ENCODE measurements at regions not wholly inside any gene's neighbourhood (a gene's known extent, or its start where the extent isn't known, plus 50 kb on each side); places are given as distances from the start of the nearest gene placed in this dataset.

GRCh38 chr2:199128476-199129229 is 329.1 kb downstream of the SATB2 start:
- H3K9me3 Mint-ChIP-seq (ENCODE audit: low read depth) = no peaks in the 10 kb centered on the region
- H3K4me3 Mint-ChIP-seq (ENCODE audit: unreplicated experiment) = no peak overlapping the region
- peaks cover 2% of the 10 kb centered on the region for H3K27me3 Mint-ChIP-seq (ENCODE audit: low read depth)
- no peaks in the 10 kb centered on the region for H3K4me1 Mint-ChIP-seq (ENCODE audit: low read depth)
- TF ChIP-seq, protein P1, sequence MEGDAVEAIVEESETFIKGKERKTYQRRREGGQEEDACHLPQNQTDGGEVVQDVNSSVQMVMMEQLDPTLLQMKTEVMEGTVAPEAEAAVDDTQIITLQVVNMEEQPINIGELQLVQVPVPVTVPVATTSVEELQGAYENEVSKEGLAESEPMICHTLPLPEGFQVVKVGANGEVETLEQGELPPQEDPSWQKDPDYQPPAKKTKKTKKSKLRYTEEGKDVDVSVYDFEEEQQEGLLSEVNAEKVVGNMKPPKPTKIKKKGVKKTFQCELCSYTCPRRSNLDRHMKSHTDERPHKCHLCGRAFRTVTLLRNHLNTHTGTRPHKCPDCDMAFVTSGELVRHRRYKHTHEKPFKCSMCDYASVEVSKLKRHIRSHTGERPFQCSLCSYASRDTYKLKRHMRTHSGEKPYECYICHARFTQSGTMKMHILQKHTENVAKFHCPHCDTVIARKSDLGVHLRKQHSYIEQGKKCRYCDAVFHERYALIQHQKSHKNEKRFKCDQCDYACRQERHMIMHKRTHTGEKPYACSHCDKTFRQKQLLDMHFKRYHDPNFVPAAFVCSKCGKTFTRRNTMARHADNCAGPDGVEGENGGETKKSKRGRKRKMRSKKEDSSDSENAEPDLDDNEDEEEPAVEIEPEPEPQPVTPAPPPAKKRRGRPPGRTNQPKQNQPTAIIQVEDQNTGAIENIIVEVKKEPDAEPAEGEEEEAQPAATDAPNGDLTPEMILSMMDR (IDR thresholded peaks at IDR 0.05) = no peak
- no peak overlapping the region for H3K27ac Mint-ChIP-seq (ENCODE audit: unreplicated experiment)
- no peaks in the 10 kb centered on the region for H3K36me3 Mint-ChIP-seq (ENCODE audit: low read depth)
- DNase-seq (ENCODE audit: low spot score) = no peak

- no peak overlapping the region for H3K27ac Mint-ChIP-seq (ENCODE audit: unreplicated experiment)
- no peak overlapping the region for H3K4me3 Mint-ChIP-seq (ENCODE audit: unreplicated experiment)
- H3K9me3 Mint-ChIP-seq (ENCODE audit: low read depth) = no peaks in the 10 kb centered on the region
- no peak for DNase-seq (ENCODE audit: low spot score)
- TF ChIP-seq, protein P1 (IDR thresholded peaks at IDR 0.05) = no peak
- H3K36me3 Mint-ChIP-seq (ENCODE audit: low read depth) = no peaks in the 10 kb centered on the region
- no peaks in the 10 kb centered on the region for H3K4me1 Mint-ChIP-seq (ENCODE audit: low read depth)
- H3K27me3 Mint-ChIP-seq (ENCODE audit: low read depth) = peaks cover 13% of the 10 kb centered on the region
Observed at GRCh38 chr2:199119796-199120195, 337.9 kb downstream of the SATB2 start.

DNA sequence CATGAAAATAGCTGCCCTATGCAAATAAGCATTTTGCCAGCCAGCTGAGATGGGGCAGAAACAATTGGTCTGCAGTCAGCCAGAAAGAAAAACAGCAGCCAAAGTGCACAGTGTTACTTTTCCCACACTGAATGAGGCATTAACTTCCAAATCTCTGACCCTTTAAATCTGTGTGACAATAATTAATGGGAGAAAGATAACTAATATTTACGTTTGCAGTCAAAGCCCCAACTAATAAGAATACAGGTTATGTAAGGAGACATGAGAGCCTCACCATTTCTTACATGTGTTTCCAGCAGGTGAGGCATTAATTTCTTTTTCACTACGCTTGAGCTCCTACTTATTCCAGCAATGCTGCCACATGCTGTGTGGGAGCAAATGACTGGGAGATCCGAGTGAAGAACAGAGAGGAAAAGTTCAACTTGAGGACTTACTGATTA is 339.0 kb downstream of the SATB2 start:
- Mint-ChIP-seq H3K4me3 (ENCODE audit: unreplicated experiment) (no peak overlapping the region), H3K9me3 (ENCODE audit: low read depth) (no peaks in the 10 kb centered on the region), H3K27ac (ENCODE audit: unreplicated experiment) (no peak overlapping the region), H3K27me3 (ENCODE audit: low read depth) (peaks cover 13% of the 10 kb centered on the region), H3K36me3 (ENCODE audit: low read depth) (no peaks in the 10 kb centered on the region), H3K4me1 (ENCODE audit: low read depth) (no peaks in the 10 kb centered on the region)
- TF ChIP-seq, protein P1 (IDR thresholded peaks at IDR 0.05) = no peak
- DNase-seq (ENCODE audit: low spot score) = no peak

DNA sequence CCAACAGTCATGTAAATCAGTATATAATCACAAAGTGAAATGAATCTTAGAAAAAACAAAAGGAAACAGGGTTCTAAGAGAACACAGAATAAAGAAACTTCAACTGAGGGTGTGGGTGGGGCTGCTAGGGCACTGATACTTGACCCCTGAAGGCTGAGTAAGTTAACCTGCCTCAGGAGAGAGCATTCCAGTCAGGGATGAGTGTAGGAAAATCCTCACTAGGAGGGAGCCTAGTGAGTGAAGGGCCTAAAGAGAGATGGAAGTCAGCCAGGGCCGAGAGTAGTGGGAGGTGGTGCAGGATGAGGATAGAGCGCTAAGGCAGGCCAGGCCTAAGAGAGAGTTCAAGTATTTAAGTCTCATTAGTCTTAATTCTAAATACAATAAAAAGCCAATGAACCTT is 342.6 kb downstream of the SATB2 start:
- H3K4me3 Mint-ChIP-seq (ENCODE audit: unreplicated experiment) = no peak overlapping the region
- TF ChIP-seq, protein P1 (IDR thresholded peaks at IDR 0.05) = no peak
- H3K36me3 Mint-ChIP-seq (ENCODE audit: low read depth) = no peaks in the 10 kb centered on the region
- no peak for DNase-seq (ENCODE audit: low spot score)
- H3K27me3 Mint-ChIP-seq (ENCODE audit: low read depth) = peaks cover 2% of the 10 kb centered on the region
- H3K27ac Mint-ChIP-seq (ENCODE audit: unreplicated experiment) = no peak overlapping the region
- no peaks in the 10 kb centered on the region for H3K4me1 Mint-ChIP-seq (ENCODE audit: low read depth)
- H3K9me3 Mint-ChIP-seq (ENCODE audit: low read depth) = no peaks in the 10 kb centered on the region

GRCh38 chr2:199113111-199113510 is 344.6 kb downstream of the SATB2 start:
- Mint-ChIP-seq H3K4me3 (ENCODE audit: unreplicated experiment) (no peak overlapping the region), H3K36me3 (ENCODE audit: low read depth) (no peaks in the 10 kb centered on the region), H3K27ac (ENCODE audit: unreplicated experiment) (no peak overlapping the region), H3K27me3 (ENCODE audit: low read depth) (peaks cover 8% of the 10 kb centered on the region), H3K4me1 (ENCODE audit: low read depth) (no peaks in the 10 kb centered on the region), H3K9me3 (ENCODE audit: low read depth) (no peaks in the 10 kb centered on the region)
- TF ChIP-seq, protein P1 (IDR thresholded peaks at IDR 0.05) = no peak
- no peak for DNase-seq (ENCODE audit: low spot score)

Data from chondrocyte (in vitro differentiated cells).